Transverse colon (tissue), 4 donors: ENCODE measurements at regions not wholly inside any gene's neighbourhood (a gene's known extent, or its start where the extent isn't known, plus 50 kb on each side); places are given as distances from the start of the nearest gene placed in this dataset.

ENCODE experiments used
- CTCF ChIP-seq, 5 experiments: fragments of 200-600 bp in 3 of 5; fragments of 450-650 bp in 2 of 5; sonication (generic) in 3 of 5; IDR thresholded peaks; 1 replicate in 2 of 5; 2 replicates in 3 of 5; pipeline ENCODE4 v1.5.1; 2016 to 2017; ENCODE audit warnings: antibody characterized with exemption in 5 of 5, inconsistent platforms in 3 of 5, mild to moderate bottlenecking in 2 of 5, moderate library complexity in 1 of 5
- EP300 ChIP-seq: sonication (generic); formaldehyde crosslinking; IDR thresholded peaks from one replicate; pipeline ENCODE4 v1.6.1; 2017; ENCODE audit warnings: antibody characterized with exemption, low read depth
- POLR2A ChIP-seq: fragments of 450-650 bp; IDR thresholded peaks from one replicate; pipeline ENCODE4 v1.6.1; 2016; ENCODE audit warnings: antibody characterized with exemption, mild to moderate bottlenecking, moderate library complexity
- POLR2AphosphoS5 ChIP-seq, 3 donors: sonication (generic); formaldehyde crosslinking; IDR thresholded peaks; one replicate each; pipeline ENCODE4 v1.6.1; 2016; ENCODE audit warnings: antibody characterized with exemption in 3 of 3

- TF ChIP-seq CTCF (IDR thresholded peaks at IDR 0.05) (no peak), POLR2AphosphoS5 (IDR thresholded peaks at IDR 0.05) (no peak), POLR2A (no peak), EP300 (no peak)
Measured at GRCh38 chr10:90462749-90463470, 394.9 kb downstream of the HTR7 start.
